HEK293 (cell line): ENCODE measurements at regions not wholly inside any gene's neighbourhood (a gene's known extent, or its start where the extent isn't known, plus 50 kb on each side); places are given as distances from the start of the nearest gene placed in this dataset.

Source experiments
- CTCF ChIA-PET: fragments of 350-600 bp; formaldehyde crosslinking; extraction: SDS; loops from one replicate; lab custom pipeline; 2021; ENCODE audit warnings: antibody characterized with exemption; lab: Yijun Ruan, JAX
- POLR2A ChIA-PET: fragments of 300-600 bp; formaldehyde crosslinking; extraction: SDS; loops from one replicate; lab custom pipeline; 2020; ENCODE audit warnings: antibody characterized with exemption, inconsistent platforms; lab: Yijun Ruan, JAX
- H3K27ac ChIP-seq: fragments of 200-500 bp; sonication (Bioruptor generic); 2 replicates; pipeline ENCODE4 v1.5.1; 2014; ENCODE audit warnings: low read depth, low read length, control low read depth, inconsistent platforms; ENCODE audit errors: extremely low read depth
- H3K36me3 ChIP-seq, 2 experiments: fragments of 200-500 bp in 1 of 2; sonication (Bioruptor generic) in 1 of 2; 1 replicate in 1 of 2; 2 replicates in 1 of 2; pipeline ENCODE4 v1.5.1; 2014 to 2017; ENCODE audit warnings: inconsistent platforms in 2 of 2, low read length in 2 of 2; ENCODE audit not compliant: control insufficient read depth in 2 of 2, insufficient read depth in 1 of 2
- H3K4me1 ChIP-seq: fragments of 200-500 bp; sonication (Bioruptor generic); 2 replicates; pipeline ENCODE4 v1.5.1; 2014; ENCODE audit warnings: mild to moderate bottlenecking, low read length, inconsistent platforms; ENCODE audit not compliant: control insufficient read depth, insufficient read depth
- H3K4me3 ChIP-seq: 2 replicates; pipeline ENCODE4 v1.5.1; 2011; ENCODE audit warnings: low read depth, mild to moderate bottlenecking, control low read depth, low read length, moderate library complexity
- H3K9me3 ChIP-seq: fragments of 200-500 bp; sonication (Bioruptor generic); 2 replicates; pipeline ENCODE4 v1.5.1; 2014; ENCODE audit warnings: low read depth, low read length, inconsistent platforms; ENCODE audit not compliant: control insufficient read depth, insufficient read depth
- EGR2 ChIP-seq: fragments of 450-650 bp; formaldehyde crosslinking; IDR thresholded peaks from 2 replicates; pipeline ENCODE4 v1.5.1; 2016; ENCODE audit warnings: low read depth, missing biosample characterization, missing genetic modification characterization
- GLI2 ChIP-seq: fragments of 450-650 bp; formaldehyde crosslinking; IDR thresholded peaks from 2 replicates; pipeline ENCODE4; 2017; ENCODE audit warnings: missing biosample characterization, missing genetic modification characterization, low read depth, borderline replicate concordance
- KLF9 ChIP-seq: fragments of 450-650 bp; formaldehyde crosslinking; IDR thresholded peaks from 2 replicates; pipeline ENCODE4 v1.5.1; 2016; ENCODE audit warnings: missing biosample characterization, missing genetic modification characterization, low read depth
- PRDM1 ChIP-seq: fragments of 450-650 bp; formaldehyde crosslinking; IDR thresholded peaks from 2 replicates; pipeline ENCODE4; 2016; ENCODE audit warnings: missing biosample characterization, missing genetic modification characterization
- SP3 ChIP-seq: fragments of 450-650 bp; formaldehyde crosslinking; IDR thresholded peaks from 2 replicates; pipeline ENCODE4 v1.5.1; 2016; ENCODE audit warnings: missing biosample characterization, missing genetic modification characterization
- SP7 ChIP-seq: fragments of 450-650 bp; formaldehyde crosslinking; IDR thresholded peaks from 2 replicates; pipeline ENCODE4 v1.5.1; 2016; ENCODE audit warnings: missing biosample characterization, missing genetic modification characterization
- ZBTB49 ChIP-seq: fragments of 450-650 bp; formaldehyde crosslinking; IDR thresholded peaks from 2 replicates; pipeline ENCODE4 v1.5.1; 2016; ENCODE audit warnings: missing biosample characterization, missing genetic modification characterization, low read depth
- ZBTB7A ChIP-seq: fragments of 450-650 bp; formaldehyde crosslinking; IDR thresholded peaks from 2 replicates; pipeline ENCODE4 v1.5.1; 2016; ENCODE audit warnings: low read depth, missing biosample characterization, missing genetic modification characterization
- ZEB2 ChIP-seq: fragments of 450-650 bp; formaldehyde crosslinking; IDR thresholded peaks from 2 replicates; pipeline ENCODE4 v1.5.1; 2016; ENCODE audit warnings: missing biosample characterization, missing genetic modification characterization
- ZFP69B ChIP-seq: fragments of 450-650 bp; formaldehyde crosslinking; IDR thresholded peaks from 2 replicates; pipeline ENCODE4 v1.5.1; 2016; ENCODE audit warnings: missing biosample characterization, missing genetic modification characterization
- ZNF121 ChIP-seq: fragments of 450-650 bp; formaldehyde crosslinking; IDR thresholded peaks from 2 replicates; pipeline ENCODE4 v1.5.1; 2016; ENCODE audit warnings: missing biosample characterization, missing genetic modification characterization
- ZNF132 ChIP-seq: fragments of 450-650 bp; formaldehyde crosslinking; IDR thresholded peaks from 2 replicates; pipeline ENCODE4 v1.5.1; 2017; ENCODE audit warnings: missing biosample characterization, missing genetic modification characterization, borderline replicate concordance
- ZNF148 ChIP-seq: fragments of 450-650 bp; formaldehyde crosslinking; IDR thresholded peaks from 2 replicates; pipeline ENCODE4 v1.5.0; 2017; ENCODE audit warnings: missing biosample characterization, missing genetic modification characterization, borderline replicate concordance
- ZNF157 ChIP-seq: fragments of 450-650 bp; formaldehyde crosslinking; IDR thresholded peaks from 2 replicates; pipeline ENCODE4 v1.5.1; 2016; ENCODE audit warnings: missing biosample characterization, missing genetic modification characterization
- ZNF184 ChIP-seq: fragments of 450-650 bp; IDR thresholded peaks from 2 replicates; pipeline ENCODE4 v1.5.1; 2018; ENCODE audit warnings: missing biosample characterization, mild to moderate bottlenecking, missing genetic modification characterization
- ZNF2 ChIP-seq: fragments of 450-650 bp; formaldehyde crosslinking; IDR thresholded peaks from 2 replicates; pipeline ENCODE4 v1.5.1; 2016; ENCODE audit warnings: missing biosample characterization, missing genetic modification characterization
- ZNF335 ChIP-seq: fragments of 450-650 bp; formaldehyde crosslinking; conservative IDR thresholded peaks from 2 replicates; pipeline ENCODE4 v1.5.1; 2016; ENCODE audit warnings: missing biosample characterization, missing genetic modification characterization
- ZNF473 ChIP-seq: fragments of 450-650 bp; formaldehyde crosslinking; IDR thresholded peaks from 2 replicates; pipeline ENCODE4 v1.5.1; 2017; ENCODE audit warnings: missing biosample characterization, missing genetic modification characterization
- ZNF529 ChIP-seq: fragments of 450-650 bp; formaldehyde crosslinking; IDR thresholded peaks from 2 replicates; pipeline ENCODE4 v1.5.1; 2017; ENCODE audit warnings: missing genetic modification characterization, missing biosample characterization; ENCODE audit not compliant: insufficient replicate concordance
- ZNF530 ChIP-seq: fragments of 450-650 bp; formaldehyde crosslinking; IDR thresholded peaks from 2 replicates; pipeline ENCODE4 v1.5.1; 2016; ENCODE audit warnings: low read depth, missing biosample characterization, missing genetic modification characterization
- ZNF580 ChIP-seq: fragments of 450-650 bp; formaldehyde crosslinking; IDR thresholded peaks from 2 replicates; pipeline ENCODE4 v1.5.1; 2016; ENCODE audit warnings: missing biosample characterization, missing genetic modification characterization
- ZNF626 ChIP-seq: fragments of 450-650 bp; sonication (Bioruptor Pico); formaldehyde crosslinking; IDR thresholded peaks from 2 replicates; pipeline ENCODE4 v1.5.1; 2018; ENCODE audit warnings: missing biosample characterization, missing genetic modification characterization, inconsistent platforms
- ZNF747 ChIP-seq: fragments of 450-650 bp; formaldehyde crosslinking; IDR thresholded peaks from 2 replicates; pipeline ENCODE4 v1.5.1; 2016; ENCODE audit warnings: missing biosample characterization, missing genetic modification characterization
- TF ChIP-seq, protein P1 (sequence below): fragments of 450-650 bp; formaldehyde crosslinking; IDR thresholded peaks from 2 replicates; pipeline ENCODE4 v1.5.1; 2017; ENCODE audit warnings: missing biosample characterization, missing genetic modification characterization

GRCh38 chr4:112889619-112890527 lies 159.6 kb upstream of the ANK2 start (continued):
- TF ChIP-seq, protein P1, sequence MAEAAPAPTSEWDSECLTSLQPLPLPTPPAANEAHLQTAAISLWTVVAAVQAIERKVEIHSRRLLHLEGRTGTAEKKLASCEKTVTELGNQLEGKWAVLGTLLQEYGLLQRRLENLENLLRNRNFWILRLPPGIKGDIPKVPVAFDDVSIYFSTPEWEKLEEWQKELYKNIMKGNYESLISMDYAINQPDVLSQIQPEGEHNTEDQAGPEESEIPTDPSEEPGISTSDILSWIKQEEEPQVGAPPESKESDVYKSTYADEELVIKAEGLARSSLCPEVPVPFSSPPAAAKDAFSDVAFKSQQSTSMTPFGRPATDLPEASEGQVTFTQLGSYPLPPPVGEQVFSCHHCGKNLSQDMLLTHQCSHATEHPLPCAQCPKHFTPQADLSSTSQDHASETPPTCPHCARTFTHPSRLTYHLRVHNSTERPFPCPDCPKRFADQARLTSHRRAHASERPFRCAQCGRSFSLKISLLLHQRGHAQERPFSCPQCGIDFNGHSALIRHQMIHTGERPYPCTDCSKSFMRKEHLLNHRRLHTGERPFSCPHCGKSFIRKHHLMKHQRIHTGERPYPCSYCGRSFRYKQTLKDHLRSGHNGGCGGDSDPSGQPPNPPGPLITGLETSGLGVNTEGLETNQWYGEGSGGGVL (tag by site-specific recombination), result no peak

- no peaks in the 10 kb centered on the region for H3K9me3 ChIP-seq
- no peaks in the 10 kb centered on the region for H3K36me3 ChIP-seq
- POLR2A ChIA-PET, result no interaction called here
- no peak overlapping the region for H3K27ac ChIP-seq
- CTCF ChIA-PET, result interaction anchor here (1.1 kb wide), 1 partner anchor 58 kb away, joined by 3 read pairs; no protein-coding TSS in a partner anchor
- no peak overlapping the region for H3K4me3 ChIP-seq
- H3K4me1 ChIP-seq, result peaks cover 10% of the 10 kb centered on the region; the same call in 1 of the 2 replicates
- TF ChIP-seq GLI2 (tag by site-specific recombination), result no peak
- no peak for TF ChIP-seq ZNF530 (tag by site-specific recombination)
- no peak for TF ChIP-seq ZNF580 (tag by site-specific recombination)
- TF ChIP-seq SP3 (tag by site-specific recombination), result no peak
Measured at GRCh38 chr4:112894480-112894879, 155.0 kb upstream of the ANK2 start.

DNA sequence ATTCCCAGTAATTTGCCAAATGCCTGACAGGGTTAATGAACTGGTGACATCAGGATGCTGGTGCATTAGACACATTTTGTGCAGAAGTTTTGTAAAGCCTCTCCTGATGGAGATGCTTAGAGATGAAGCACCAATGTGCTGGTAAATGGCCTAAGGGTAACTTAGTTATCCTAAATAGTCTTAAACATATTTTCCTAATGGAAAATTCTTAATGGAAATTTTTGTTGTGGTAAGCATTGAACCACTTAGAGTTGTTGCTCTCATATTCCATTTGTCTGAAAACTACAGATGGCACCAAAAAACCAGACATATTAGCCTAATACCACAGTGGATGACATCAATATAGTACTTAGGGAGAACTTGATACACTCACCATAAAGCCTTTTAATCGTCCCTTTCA lies 154.5 kb upstream of the ANK2 start:
- CTCF ChIA-PET, result interaction anchor here (1.1 kb wide), 1 partner anchor 57 kb away, joined by 3 read pairs; no protein-coding TSS in a partner anchor
- TF ChIP-seq ZNF184 (tag by site-specific recombination), result no peak
- no peak for TF ChIP-seq ZNF473 (tag by site-specific recombination)
- TF ChIP-seq ZNF121, result no peak
- TF ChIP-seq ZNF132 (tag by site-specific recombination), result no peak
- TF ChIP-seq PRDM1 (tag by site-specific recombination), result no peak
- no peak for TF ChIP-seq KLF9 (tag by site-specific recombination)
- no peak for TF ChIP-seq SP7 (tag by site-specific recombination)
- no peak for TF ChIP-seq ZBTB7A
- TF ChIP-seq ZNF157, result no peak
- no peak for TF ChIP-seq ZEB2 (tag by site-specific recombination)
- TF ChIP-seq ZNF529 (tag by site-specific recombination), result no peak
- no peak for TF ChIP-seq EGR2 (tag by site-specific recombination)
- TF ChIP-seq ZNF2 (tag by site-specific recombination), result no peak
- TF ChIP-seq ZNF747, result no peak
- no peak for TF ChIP-seq ZBTB49 (tag by site-specific recombination)
- TF ChIP-seq ZFP69B, result no peak
- TF ChIP-seq ZNF148, result no peak
- TF ChIP-seq ZNF335 (tag by site-specific recombination), result no peak
- TF ChIP-seq ZNF626 (tag by site-specific recombination), result no peak
- Histone ChIP-seq H3K4me1 (peaks cover 7% of the 10 kb centered on the region; the same call in 1 of the 2 replicates), H3K27ac (no peak overlapping the region), H3K9me3 (no peaks in the 10 kb centered on the region), H3K4me3 (no peak overlapping the region), H3K36me3 (no peaks in the 10 kb centered on the region)
- POLR2A ChIA-PET, result interaction anchor here (0.6 kb wide), 1 partner anchor 16 kb away, joined by 6 read pairs; no protein-coding TSS in a partner anchor
